NCI-H526 (cell line): ENCODE measurements at regions not wholly inside any gene's neighbourhood (a gene's known extent, or its start where the extent isn't known, plus 50 kb on each side); places are given as distances from the start of the nearest gene placed in this dataset.

Experiments used
- DNase-seq, 2 experiments: peaks; one replicate each; lab custom pipeline; 2025; lab: John Stamatoyannopoulos, UW

DNA sequence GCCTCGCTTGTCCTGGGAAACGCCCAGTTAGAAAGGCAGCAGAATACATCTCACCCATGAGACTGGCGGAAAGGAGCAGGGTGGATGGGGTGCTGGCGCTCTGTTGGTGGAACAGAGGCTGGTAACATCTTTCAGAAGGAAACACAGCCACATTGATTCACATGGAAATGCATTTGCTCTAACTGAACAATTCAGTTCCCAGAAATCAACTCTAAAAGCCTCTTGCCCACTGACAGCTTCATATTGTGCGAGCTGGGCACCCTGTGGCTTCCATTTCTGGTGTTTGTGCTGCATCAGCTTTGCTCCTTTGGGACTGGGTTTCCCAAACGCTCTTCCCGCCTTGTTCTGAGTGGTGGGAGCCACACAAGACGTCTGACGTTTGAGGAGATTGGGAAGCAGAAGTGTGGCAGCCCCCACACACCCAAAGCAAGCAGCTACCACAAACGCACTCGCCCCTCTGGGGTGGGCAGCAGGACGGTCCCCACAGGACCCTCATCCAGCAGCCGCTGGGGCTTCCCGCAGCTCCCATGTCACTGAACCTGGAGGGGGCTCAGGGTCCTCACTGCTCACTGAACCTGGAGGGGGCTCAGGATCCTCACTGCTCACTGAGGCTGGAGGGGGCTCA lies 229.5 kb downstream of the ERMARD start:
- DNase-seq: no peak

DNA sequence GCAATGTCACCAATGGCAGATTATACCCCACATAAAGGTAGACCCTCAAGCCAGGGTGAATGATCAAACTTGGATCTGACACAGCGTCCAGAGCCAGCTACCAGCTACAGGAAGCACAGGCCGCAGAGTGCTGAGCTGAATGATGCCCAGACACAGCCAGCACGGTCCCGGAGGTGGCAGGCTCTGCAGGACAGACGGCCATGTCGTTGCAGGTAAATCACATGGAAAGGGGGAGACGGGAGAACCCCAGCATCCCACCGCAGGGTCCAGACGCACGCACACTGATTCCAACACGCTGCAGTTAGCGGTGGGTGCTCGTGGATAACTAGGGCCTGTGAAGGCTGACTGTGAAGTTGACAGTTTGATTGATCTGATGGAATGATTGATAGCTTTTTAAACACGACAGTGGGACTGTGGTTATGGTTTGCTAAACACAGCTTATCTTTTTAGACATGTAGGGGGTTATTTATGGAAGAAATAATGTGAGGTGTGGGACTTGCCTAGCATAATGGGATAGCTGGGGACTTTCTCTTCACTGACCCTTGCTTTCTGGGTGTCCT lies 228.5 kb downstream of the ERMARD start:
- DNase-seq: no peak

DNA sequence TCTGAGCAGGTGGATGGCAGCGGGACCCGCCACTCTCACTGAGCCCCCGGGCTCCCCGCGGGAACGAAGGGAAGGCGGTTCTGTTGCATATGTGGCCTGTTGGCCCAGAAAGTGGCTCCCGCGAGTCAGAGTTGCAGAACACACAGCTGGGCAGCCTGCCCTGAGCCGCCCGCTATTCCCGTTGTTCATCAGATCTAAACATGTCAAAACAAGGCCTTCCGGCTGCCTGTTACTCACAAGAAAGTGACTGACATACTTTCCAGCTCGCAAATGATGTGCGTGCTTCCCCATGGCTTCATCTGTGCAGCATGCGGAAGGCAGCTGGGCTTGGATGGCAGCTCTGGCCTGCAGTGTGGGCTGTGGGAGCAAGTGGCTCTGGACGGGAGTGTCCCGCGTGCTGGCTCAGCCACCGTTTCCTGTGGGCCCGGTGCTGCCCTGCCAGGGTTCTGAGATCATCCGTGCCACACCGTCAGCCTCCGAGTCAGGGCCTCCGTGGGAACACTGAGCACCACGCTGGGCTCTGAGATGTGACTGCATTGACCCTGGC lies 227.3 kb downstream of the ERMARD start:
- no peak for DNase-seq

DNA sequence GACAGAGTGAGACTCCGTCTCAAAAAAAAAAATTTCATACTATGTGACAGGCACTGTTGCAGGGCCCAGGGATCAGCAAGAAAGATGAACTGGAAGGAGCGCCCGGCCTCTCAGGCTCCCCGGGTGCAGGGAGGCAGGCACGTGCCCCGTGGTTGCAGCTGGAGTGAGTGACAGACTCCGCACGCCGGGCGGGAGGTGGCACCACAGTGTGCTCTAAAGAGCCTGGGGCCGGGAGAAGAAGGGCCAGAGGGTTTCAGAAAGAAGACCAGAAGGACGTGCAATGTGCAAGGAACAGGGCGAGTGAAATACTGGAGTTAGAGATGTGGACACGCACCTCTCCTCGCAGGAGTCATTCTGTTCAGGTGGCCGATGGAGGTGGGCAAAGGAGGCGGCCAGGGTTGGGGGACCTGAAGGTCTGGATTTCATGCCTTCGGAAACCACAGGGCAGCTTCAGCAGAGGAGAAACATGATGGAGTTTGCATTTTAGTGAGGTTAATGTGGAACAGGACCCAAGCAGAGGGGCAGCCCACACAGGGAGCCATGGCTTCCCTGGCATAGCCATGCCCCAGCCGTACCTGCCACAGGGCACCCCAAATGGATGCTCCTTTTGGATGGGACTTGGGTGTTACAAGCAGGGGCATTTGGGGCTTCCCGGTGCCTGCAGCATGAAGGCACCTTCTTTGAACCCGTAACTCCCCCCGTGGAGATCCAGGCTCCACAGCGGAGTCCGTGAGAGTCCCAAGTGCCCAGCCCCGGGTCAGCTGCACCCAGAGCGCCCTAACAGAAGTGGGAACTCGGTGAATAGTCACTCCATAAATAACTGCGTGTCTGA lies 226.2 kb downstream of the ERMARD start:
- no peak for DNase-seq

DNA sequence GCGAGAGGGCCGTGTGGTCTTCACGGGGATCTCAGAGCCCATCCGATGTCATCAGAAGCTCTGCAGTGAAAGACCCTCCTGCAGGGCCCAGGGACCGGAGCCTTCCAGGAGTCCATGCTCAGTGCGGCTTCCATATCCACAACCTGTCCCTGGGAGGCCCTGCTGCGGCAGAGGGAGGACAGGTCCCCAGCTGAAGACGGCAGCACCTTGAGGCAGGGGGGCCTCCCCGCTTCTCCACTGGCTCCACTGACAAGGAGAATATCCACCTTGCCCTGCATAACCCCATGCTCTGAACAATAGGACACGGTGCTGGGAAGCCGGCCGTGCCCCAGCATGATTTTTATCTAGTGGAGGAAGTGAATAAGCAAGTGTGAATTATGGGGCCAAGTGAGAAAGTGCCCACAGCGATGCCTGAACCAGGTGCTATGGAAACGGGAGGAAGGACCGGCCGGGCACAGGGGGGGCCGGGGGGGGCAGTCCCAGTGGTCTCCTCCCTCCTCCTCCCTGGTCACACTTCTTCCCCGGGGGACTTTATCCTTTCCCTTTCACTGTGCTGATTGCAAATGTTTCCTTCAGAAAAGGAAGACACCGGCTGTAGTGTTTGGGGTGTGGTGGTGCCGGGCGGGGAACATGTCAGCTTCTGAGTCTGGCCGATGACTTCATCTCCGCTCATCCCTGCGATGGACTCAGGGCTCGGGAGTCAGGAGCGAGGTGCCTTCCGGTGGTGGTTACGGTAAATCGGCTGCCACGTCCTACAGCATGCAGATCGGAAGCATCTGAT lies 225.1 kb downstream of the ERMARD start:
- no peak for DNase-seq

DNA sequence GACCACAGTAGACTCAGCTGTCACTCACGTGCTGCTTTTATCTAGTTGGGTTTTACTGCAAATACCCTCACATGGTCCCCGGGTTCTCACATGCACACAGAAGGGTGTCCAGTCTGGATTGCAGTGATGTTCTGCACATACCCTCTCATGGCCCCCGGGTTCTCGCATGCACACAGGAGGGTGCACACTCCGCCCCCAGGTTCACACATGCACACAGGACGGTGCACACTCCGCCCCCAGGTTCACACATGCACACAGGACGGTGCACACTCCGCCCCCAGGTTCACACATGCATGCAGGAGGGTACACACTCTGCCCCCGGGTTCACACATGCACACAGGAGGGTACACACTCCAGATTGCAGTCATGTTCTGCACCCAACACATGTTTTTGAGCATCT lies 224.3 kb downstream of the ERMARD start:
- no peak for DNase-seq

DNA sequence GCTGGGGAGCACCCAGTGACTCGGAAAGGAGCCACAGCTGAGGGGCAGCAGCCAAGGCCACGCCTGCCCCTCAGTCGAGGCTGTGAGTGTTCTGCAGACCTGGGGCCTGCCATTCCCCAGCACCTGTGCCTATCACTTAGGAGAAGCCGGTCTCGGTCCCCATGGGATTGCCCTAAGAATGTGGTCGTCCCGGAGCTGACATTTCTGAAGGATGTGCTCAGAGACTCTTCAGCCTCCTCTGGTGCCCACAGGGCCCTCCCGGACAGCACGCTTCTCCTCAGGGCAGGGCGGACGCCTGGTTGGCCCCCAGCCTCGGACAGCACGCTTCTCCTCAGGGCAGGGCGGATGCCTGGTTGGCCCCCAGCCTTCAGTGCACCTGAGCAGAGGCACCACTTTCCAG lies 223.9 kb downstream of the ERMARD start:
- DNase-seq: no peak

DNA sequence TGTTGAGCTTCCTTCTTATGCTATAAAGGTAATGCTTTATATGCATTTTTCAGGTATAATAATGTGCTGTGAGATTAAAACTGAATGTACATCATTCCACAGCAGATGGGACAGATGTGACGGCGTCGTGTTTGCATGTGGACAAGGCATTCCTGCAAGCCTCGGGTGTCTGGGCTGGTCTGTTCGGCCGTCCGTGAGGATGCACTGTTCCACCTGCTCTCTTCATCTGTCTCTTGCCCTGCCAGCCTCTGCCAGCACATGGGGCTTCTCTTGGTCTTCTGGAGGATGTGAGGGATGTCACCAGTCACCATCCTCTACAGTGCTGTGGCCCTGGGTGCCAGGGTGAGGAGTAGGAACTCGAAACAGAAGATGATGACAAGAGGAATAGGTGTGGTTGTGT lies 223.2 kb downstream of the ERMARD start:
- DNase-seq: no peak

DNA sequence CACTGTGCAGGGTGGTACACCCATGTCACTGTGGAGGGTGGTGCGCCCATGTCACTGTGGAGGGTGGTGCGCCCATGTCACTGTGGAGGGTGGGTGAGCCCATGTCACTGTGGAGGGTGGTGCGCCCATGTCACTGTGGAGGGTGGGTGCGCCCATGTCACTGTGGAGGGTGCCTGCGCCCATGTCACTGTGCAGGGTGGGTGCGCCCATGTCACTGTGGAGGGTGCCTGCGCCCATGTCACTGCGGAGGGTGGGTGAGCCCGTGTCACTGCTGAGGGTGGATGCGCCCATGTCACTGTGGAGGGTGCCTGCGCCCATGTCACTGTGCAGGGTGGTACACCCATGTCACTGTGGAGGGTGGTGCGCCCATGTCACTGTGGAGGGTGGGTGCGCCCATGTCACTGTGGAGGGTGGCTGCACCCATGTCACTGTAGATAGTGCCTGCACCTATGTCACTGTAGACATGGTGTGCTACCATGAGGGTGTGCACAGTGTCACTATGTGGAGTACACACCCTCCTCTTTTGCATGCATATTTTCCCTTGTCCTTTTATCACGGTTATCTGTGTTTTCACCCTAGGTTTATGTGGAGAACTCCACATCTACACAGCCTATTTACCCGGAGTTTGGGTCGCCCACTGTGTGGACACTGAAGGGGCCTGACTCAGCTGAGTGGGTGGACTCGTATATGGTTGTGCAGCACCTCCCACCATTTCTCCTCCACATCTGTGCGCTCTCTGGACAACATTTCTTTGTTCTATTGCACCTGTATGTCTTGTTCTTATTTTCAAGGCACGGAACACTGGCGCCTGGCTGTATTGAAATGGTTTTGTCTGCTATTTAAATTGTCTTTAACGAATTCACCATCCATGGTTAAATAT lies 222.4 kb downstream of the ERMARD start:
- peak; percentile 47 to 61 for DNase-seq

DNA sequence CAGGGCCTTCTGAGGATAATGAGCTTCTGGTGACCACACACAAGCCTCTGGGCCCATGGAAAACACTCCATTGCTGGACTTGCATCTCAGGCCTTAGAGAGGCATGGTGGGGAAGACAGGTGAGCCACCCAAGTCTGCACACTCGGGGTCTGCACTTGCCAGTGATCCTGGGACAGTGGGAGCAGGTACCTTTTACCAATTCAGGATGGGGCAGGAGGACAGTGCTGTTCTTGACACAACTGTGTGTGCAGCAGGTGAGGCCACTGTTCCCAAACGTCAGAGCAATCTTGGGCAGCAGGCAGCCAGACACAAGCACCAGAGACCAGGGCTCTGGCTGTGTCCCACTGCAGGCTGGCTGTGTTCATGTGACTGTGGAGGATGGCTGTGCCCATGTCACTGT lies 221.3 kb downstream of the ERMARD start:
- no peak for DNase-seq

DNA sequence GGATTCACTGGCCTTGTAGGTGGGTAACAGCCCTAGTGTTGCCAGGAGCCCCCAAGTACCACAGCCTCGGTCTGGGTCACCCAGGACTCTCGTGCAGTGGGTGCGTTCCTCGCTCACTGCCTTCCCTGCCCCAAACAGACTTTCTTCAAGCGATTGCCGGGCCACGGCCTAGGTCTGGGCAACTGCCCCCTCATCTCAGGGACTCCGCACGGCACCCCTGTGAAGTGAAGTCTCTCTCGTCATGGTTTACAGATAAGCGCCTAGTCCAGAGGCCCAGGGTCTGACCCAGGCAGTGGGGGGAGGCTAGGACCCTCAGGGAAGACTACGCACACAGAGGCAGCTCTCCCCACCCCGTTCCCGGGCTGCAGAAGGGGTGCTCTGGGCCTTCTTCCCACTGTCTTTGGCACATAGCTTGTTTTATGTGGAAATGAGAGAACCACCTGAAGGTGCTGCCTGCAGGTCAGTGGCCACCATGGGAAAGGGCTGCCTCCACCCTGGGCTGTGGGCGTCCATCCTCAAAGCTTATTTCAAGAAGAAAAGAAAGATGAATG lies 220.8 kb downstream of the ERMARD start:
- no peak for DNase-seq

DNA sequence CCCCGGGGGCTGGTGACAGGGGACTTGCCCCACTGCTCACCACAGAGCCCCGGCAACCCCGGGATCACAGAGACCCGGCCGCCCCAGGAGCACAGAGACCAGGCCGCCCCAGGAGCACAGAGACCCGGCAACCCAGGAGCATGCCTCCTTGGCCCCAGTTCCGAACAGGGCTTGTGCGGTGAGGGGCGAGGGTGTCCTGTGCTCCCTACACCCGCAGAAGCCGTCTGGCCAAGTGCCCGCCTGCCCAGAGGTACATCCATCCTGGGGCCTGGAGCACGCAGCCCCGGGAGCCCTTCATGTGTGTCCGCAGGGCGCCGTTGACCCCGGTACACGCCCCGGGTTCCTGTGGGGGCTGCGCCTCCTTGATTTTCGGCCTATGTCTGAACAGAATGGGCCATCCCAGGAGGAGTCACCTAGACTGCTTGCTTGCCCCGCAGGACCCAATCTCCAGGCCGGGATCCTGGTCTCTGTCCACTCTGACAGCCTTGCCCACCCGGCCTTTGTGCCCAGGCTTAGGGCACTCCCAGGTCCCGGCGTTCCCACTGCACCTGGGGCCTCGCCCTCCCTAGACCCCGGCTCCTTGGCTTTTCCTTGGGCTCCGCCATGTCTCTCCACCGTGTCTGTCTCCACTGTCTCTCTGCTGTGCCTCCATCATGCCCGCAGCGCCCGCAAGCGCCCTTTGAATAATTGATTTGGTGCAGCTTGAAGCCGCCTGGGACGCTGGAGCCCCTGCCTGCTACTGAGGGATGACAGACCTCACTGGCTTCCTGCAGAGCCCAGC lies 219.8 kb downstream of the ERMARD start:
- no peak for DNase-seq

DNA sequence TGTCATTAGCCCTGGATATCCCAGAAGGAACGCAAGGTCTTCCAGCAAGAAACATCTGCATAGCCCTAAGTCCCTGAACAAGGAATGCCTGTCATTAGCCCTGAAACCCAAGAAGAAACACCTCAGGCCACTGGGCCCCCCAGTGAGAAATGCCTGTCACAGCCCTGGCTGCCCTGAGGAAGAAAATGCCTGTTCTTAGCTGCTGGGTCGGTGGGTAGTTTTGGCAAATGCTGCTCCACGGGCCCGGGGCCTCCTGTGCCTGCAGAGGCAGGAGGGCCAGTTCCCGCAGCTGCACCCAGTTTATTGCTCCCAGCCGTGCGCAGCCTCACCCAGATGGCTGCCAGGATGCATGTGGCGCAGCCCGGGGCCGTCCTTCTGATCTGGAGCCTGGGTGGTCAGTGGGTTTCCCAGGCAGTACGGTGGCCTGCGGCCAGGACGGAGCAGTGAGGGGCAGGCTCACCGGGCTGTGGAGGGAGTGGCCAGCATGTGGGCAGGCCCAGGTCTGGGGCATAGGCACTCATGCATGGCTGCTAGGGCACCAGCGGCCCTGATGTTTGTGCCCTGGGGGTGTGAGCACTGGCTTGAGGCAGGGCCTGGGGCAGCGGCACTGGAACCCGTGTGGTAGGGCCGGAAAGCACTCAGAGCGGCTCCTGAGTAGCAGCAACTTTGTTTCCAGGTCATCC lies 219.0 kb downstream of the ERMARD start:
- DNase-seq: no peak

DNA sequence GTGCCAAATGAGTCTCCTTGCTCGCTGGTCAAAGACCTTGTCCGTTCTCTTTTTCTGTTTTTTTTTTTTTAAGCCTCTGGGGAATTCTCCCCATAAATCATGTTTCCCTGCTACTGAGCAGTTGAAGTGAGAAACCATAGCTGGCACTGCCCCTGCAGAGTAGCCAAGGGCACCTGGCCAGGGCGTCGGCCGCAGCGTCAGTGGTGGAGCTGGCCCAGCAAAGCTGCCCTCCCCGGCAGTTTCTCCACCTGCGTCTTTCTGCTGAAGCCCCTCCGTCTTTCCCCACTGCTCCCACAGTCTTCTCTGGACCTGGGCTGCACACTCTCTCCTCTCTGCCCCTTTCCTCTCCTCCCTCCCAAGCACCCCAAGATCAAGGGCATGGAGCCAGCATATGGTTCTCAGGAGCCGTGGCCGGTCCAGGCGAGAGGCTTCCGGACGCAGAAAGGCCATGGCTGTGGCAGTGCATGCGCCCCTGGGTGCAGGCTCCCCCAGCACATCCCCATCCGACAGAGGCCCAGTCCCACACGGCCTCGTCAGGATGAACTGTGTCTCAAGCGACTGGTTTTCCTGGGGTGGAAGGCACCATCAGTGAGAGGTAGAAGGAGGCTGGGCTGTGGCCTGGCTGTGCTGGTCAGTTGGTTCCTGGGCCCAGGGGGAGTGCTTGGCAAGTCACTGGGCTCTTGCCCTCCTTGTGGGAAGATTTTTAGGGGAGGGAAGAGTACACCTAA lies 218.1 kb downstream of the ERMARD start:
- no peak for DNase-seq

DNA sequence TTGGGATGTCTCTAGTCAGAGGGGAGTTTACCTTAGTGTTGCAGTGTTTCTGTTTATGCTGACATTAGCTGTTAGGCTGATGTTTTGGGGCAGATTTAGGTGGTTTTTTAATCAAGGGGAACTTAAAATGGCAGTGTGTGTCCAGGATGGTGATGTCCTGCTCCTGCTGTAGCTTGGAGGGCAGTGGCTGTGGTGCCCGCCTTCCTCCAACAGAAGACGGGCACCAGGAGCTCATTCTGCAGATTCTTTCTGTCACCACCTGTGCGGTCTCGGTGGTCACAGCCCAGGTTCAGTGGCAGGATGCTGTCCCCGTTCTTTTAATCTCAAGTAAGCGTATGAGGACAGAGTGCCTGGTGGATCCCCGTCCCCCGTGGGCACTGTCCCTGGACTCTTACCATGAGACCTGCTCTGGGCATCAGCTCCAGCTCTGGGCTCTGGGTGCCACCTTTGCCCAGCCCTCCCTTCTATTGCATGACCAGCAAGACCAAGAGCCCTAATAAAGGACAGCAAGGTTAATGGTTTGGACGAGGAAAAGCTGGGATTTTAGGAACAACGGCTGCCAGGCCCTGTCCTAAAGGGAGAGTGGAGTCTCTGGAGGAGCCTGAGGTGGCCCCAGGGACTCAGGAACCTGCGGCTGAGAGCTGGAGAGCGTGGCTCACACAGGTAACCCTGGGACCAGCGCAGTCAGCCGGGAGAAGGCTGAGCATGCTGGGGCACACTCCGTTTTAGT lies 217.3 kb downstream of the ERMARD start:
- DNase-seq: no peak

DNA sequence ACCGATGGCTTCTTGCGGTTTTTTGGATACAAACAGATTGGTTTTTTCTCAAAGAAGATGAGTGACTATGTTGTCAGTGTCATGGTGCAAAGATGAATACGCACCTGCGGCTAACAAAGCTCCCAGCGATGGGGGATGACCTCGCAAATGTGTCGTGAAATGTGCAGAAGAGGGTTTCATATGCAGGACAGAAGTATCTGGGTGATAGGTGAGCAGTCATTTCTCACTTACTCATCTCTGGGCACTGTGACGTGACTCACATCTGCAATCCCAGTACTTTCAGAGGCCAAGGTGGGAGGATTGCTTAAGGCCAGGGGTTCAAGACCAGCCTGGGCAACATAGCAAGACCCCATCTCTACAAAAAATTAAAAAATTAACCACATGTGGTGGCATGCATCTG lies 216.3 kb downstream of the ERMARD start:
- DNase-seq: no peak

DNA sequence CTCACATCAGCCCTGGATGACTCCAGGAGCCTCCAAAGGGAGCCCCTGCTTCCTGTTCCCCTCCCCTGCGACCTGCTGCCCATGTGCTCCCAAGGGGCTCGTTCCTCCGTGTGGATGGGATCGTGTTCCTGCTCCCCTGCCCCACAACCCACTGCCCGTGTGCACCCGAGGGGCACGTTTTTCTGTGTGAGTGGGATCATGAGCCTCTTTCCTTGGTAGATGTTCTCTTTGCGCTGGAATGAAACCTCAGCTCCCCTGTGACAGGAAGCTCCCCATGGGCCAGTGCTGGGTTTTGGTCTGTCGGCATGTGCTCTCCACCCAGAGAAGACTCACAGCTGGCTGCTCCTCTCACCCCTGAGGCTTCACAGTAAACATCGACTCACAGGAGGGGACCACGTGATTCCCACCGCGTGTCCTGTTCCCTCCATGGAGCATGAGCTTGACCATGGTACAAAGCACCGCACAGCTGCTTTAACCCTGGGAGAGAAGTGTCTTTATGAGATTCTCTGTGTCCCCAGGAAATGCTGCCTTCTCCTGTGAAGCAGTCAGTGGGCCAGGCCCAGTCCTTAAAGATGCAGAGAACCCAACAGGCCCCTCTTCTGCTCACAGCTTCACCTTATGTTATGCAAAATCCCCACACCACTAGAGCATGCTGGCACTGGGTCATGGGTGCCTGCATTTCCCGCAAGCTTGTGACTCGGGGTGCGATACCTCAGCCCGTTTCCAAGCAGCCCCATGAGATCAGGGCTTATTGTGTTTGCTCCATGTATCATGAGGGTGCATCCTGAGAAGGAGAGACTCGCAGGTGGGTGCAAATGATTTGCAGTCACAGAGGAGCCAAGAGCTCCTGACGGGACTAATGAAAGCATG lies 215.1 kb downstream of the ERMARD start:
- DNase-seq: no peak
